Muscle layer of duodenum (tissue), 2 donors: ENCODE measurements at regions not wholly inside any gene's neighbourhood (a gene's known extent, or its start where the extent isn't known, plus 50 kb on each side); places are given as distances from the start of the nearest gene placed in this dataset.

Source experiments
- H3K27ac ChIP-seq: one replicate; pipeline ENCODE4 v1.7.0; 2013; ENCODE audit warnings: mild to moderate bottlenecking, low read length
- H3K27me3 ChIP-seq: one replicate; pipeline ENCODE4 v1.7.0; 2013; ENCODE audit warnings: low read depth, mild to moderate bottlenecking, control low read depth, low read length
- H3K36me3 ChIP-seq, 2 donors: one replicate each; pipeline ENCODE4 v1.7.0; 2013; ENCODE audit warnings: low read length in 2 of 2, control low read depth in 1 of 2, mild to moderate bottlenecking in 1 of 2; ENCODE audit not compliant: insufficient read depth in 2 of 2, control insufficient read depth in 1 of 2
- H3K4me1 ChIP-seq, 2 donors: one replicate each; pipeline ENCODE4 v1.7.0; 2013; ENCODE audit warnings: low read length in 2 of 2, mild to moderate bottlenecking in 2 of 2, control low read depth in 1 of 2, moderate library complexity in 1 of 2; ENCODE audit not compliant: insufficient read depth in 2 of 2, control insufficient read depth in 1 of 2
- H3K4me3 ChIP-seq, 2 donors: one replicate each; pipeline ENCODE4 v1.7.0; 2013; ENCODE audit warnings: low read length in 2 of 2, low read depth in 1 of 2, mild to moderate bottlenecking in 1 of 2
- H3K9me3 ChIP-seq, 2 donors: one replicate each; pipeline ENCODE4 v1.7.0; 2013; ENCODE audit warnings: low read length in 2 of 2, control low read depth in 1 of 2, mild to moderate bottlenecking in 1 of 2; ENCODE audit not compliant: control insufficient read depth in 1 of 2
- donor health status: healthy.

DNA sequence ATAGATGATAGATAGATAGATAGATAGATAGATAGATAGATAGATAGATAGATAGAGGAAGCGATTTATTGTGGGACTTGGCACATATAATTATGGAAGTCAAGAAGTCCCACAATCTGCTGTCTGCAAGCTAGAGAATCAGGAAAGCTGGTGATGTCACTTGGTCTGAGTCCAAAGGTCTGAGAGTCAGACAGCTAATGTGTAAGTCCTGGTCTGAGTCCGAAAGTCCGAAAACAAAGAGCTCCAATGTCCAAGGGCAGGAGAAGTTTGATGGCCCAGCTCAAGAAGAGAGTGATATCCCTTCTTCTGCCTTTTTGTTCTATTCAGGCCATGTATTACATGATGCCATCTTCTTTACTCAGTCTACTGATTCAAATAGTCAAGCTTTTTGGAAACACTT, 53.8 kb upstream of the TCF7L2 start:
- Histone ChIP-seq H3K4me3 (no peak overlapping the region), H3K9me3 (no peaks in the 10 kb centered on the region), H3K27me3 (no peaks in the 10 kb centered on the region), H3K36me3 (no peaks in the 10 kb centered on the region), H3K27ac (no peak overlapping the region), H3K4me1 (peaks cover 6 to 8% of the 10 kb centered on the region in 2 donors)

DNA sequence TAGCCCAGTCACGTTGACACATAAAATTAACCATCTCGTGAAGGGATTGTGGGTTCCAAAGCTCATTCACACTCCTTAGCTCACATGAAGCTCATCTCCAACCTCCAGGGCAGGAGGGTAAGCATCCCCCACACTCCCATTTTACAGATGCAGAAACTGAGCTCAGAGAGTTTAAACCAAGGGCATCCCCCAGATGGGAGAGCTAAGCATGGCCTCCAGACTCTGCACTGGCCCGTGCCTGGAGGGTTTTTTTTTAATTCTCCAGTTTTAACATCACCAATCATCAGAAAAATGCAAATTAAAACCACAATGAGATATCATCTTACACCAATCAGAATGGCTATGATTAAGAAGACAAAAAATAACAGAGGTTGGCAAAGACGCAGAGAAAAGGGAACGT, 53.3 kb upstream of the TCF7L2 start:
- H3K36me3 ChIP-seq: no peaks in the 10 kb centered on the region
- H3K9me3 ChIP-seq: no peaks in the 10 kb centered on the region
- no peak overlapping the region for H3K4me3 ChIP-seq
- H3K27me3 ChIP-seq: no peaks in the 10 kb centered on the region
- H3K27ac ChIP-seq: no peak overlapping the region
- H3K4me1 ChIP-seq: peaks cover 6 to 8% of the 10 kb centered on the region in 2 donors

DNA sequence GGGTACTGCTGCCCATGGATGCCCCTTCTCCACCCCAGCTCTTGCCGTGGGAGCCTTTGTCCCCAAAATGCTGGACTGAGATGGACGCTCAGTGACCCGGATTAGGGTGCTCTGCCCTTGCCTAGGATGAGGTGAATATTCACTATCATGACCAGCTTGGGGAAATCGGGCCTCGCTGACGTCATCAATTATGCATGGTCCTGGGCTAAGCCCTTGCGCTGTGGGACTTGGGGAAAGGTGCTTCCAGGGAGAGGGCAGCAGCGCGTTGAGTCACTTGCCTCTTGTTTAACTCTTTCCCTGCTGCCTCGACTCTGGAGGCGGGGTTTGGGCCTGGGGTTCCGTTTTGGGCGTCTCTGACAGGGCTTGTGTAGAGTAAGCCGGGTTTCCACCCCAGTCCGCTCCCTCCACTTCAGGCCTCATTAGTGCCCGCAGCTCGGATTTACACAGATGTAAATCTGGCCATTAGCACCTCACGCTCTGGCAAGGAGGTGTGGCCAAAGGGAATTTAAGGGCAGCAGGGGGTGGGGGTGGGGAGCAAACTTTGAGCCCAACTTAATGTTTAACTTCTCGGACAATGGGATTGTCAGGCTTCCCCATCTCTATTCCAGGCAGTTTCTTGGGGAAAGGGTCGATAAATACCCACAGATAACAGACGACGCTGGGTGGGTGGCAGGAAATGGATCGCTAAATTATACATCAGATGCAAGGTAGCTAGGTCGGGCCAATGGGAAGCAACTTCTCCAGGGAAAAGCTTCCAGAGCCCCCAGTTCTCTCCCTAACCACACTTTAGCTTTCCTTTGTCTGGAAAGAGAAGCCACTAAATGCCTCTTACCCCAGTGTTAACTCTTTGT, 51.3 kb upstream of the TCF7L2 start:
- Histone ChIP-seq H3K4me3 (peak overlapping the region; percentile 26 to 40), H3K9me3 (no peaks in the 10 kb centered on the region), H3K27me3 (no peaks in the 10 kb centered on the region), H3K4me1 (peaks cover 6 to 8% of the 10 kb centered on the region in 2 donors), H3K27ac (peak overlapping the region; percentile 2), H3K36me3 (no peaks in the 10 kb centered on the region)

GRCh38 chr10:112899391-112900065, 50.5 kb upstream of the TCF7L2 start:
- Histone ChIP-seq H3K4me1 (peaks cover 6 to 8% of the 10 kb centered on the region in 2 donors), H3K4me3 (no peak overlapping the region), H3K36me3 (no peaks in the 10 kb centered on the region), H3K9me3 (no peaks in the 10 kb centered on the region), H3K27ac (peak overlapping the region; percentile 2), H3K27me3 (no peaks in the 10 kb centered on the region)
